Breast epithelium (tissue), 4 donors: ENCODE measurements at regions not wholly inside any gene's neighbourhood (a gene's known extent, or its start where the extent isn't known, plus 50 kb on each side); places are given as distances from the start of the nearest gene placed in this dataset.

Experiments
- DNase-seq, 2 donors: peaks; one replicate each; pipeline ENCODE4 v3.0.0-alpha.2; 2019; ENCODE audit warnings: low spot score in 2 of 2
- H3K27ac ChIP-seq, 2 donors: fragments of 200-600 bp; sonication (generic) in 1 of 2; one replicate each; pipeline ENCODE4 v1.5.1; 2016 to 2019; ENCODE audit warnings: mild to moderate bottlenecking in 1 of 2
- H3K27me3 ChIP-seq, 2 donors: fragments of 200-600 bp; sonication (generic) in 1 of 2; one replicate each; pipeline versions ENCODE4 v1.5.1 to v1.6.0; 2017 to 2019; ENCODE audit warnings: control low read depth in 1 of 2, mild to moderate bottlenecking in 1 of 2
- H3K36me3 ChIP-seq: fragments of 200-600 bp; one replicate; pipeline ENCODE4 v1.5.1; 2019
- H3K4me1 ChIP-seq, 2 donors: fragments of 200-600 bp; sonication (generic); one replicate each; pipeline ENCODE4 v1.5.1; 2016 to 2019; ENCODE audit warnings: control low read depth in 1 of 2
- H3K4me3 ChIP-seq, 3 donors: fragments of 200-600 bp; sonication (generic); 1 replicate in 2 of 3; 2 replicates in 1 of 3; pipeline ENCODE4 v1.5.1; 2016 to 2019; ENCODE audit warnings: mild to moderate bottlenecking in 3 of 3, moderate library complexity in 2 of 3
- H3K9me3 ChIP-seq, 2 donors: fragments of 200-600 bp; sonication (generic) in 1 of 2; one replicate each; pipeline ENCODE4 v1.5.1; 2016 to 2019; ENCODE audit warnings: control low read depth in 1 of 2
- POLR2A ChIP-seq: fragments of 450-650 bp; IDR thresholded peaks from one replicate; pipeline ENCODE4 v1.6.1; 2016; ENCODE audit warnings: antibody characterized with exemption, mild to moderate bottlenecking, moderate library complexity
- POLR2AphosphoS5 ChIP-seq, 3 donors: sonication (generic); formaldehyde crosslinking; IDR thresholded peaks; one replicate each; pipeline ENCODE4 v1.6.1; 2017; ENCODE audit warnings: antibody characterized with exemption in 3 of 3
- intact Hi-C: fragments of 100-400 bp; cut with DNase I; formaldehyde crosslinking; loops from one replicate; pipeline ENCODE4 v1.15.1; 2023; ENCODE audit warnings: low total_unique reads
- TF ChIP-seq, protein P1 (sequence below), 3 donors: fragments of 450-650 bp; IDR thresholded peaks; one replicate each; pipeline ENCODE4 v1.5.1; 2016 to 2017; ENCODE audit warnings: antibody characterized with exemption in 3 of 3, mild to moderate bottlenecking in 3 of 3, moderate library complexity in 3 of 3

DNA sequence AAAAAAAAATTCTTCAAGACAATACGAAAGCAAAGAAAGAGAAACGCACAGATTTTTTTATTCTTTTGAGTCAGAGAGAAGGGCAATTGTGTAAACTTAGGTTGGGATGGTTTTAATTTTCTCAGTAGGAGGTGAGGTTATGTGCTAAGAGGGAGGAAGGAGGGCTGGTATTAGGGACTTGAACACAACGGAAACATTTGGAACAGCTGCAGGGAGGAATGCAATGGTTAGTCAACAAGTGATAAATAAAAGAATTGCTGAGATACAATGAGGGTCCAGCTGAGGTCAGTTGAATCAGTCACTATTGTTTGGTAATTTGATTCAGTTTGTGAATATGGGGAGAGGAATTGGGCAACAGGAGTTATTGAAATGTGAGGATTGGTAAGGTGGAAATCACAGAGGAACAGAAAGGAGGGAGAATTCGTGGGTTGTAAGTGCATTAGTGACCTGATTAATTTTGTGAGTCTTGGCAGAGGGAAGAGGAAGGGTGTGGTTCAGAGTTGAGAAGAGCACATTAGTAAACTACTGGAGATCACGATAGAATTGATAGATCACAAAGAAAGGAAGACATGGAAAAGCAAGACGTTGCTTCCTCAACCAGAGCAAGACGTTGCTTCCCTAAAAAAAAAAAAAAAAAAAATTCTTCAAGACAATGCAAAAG lies 499.5 kb upstream of the SPRY2 start:
- no peaks in the 10 kb centered on the region for H3K27me3 ChIP-seq
- TF ChIP-seq, protein P1, sequence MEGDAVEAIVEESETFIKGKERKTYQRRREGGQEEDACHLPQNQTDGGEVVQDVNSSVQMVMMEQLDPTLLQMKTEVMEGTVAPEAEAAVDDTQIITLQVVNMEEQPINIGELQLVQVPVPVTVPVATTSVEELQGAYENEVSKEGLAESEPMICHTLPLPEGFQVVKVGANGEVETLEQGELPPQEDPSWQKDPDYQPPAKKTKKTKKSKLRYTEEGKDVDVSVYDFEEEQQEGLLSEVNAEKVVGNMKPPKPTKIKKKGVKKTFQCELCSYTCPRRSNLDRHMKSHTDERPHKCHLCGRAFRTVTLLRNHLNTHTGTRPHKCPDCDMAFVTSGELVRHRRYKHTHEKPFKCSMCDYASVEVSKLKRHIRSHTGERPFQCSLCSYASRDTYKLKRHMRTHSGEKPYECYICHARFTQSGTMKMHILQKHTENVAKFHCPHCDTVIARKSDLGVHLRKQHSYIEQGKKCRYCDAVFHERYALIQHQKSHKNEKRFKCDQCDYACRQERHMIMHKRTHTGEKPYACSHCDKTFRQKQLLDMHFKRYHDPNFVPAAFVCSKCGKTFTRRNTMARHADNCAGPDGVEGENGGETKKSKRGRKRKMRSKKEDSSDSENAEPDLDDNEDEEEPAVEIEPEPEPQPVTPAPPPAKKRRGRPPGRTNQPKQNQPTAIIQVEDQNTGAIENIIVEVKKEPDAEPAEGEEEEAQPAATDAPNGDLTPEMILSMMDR (IDR thresholded peaks at IDR 0.05): no peak
- TF ChIP-seq POLR2AphosphoS5 (IDR thresholded peaks at IDR 0.05) (peak in 1 of 3 donors; percentile 22), POLR2A (no peak)
- intact Hi-C loops: loop anchor here (5.0 kb wide), 1 partner anchor 673 kb away; no protein-coding TSS in a partner anchor
- no peak overlapping the region for H3K4me3 ChIP-seq
- no peak for DNase-seq
- H3K4me1 ChIP-seq: no peaks in the 10 kb centered on the region
- peaks cover 0 to 7% of the 10 kb centered on the region in 2 donors for H3K9me3 ChIP-seq
- H3K27ac ChIP-seq: no peak overlapping the region
- no peaks in the 10 kb centered on the region for H3K36me3 ChIP-seq

DNA sequence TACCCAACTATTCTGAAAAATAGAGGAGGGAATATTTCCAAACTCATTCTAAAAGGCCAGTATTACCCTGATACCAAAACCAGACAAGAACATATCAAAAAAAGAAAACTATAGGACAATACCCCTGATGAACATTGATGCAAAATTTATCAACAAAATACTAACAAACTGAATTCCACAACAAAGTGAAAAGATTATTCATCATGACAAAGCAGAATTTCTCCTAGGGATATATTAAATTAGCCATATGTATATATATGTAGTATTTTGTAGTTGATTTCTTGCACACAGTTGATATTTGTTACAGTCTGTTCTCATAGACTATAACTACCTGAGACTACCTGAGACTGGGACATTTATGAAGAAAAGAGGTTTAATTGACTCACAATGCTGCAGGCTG lies 495.0 kb upstream of the SPRY2 start:
- Histone ChIP-seq H3K36me3 (no peaks in the 10 kb centered on the region), H3K4me1 (no peaks in the 10 kb centered on the region), H3K27me3 (no peaks in the 10 kb centered on the region), H3K27ac (no peak overlapping the region), H3K4me3 (no peak overlapping the region), H3K9me3 (peaks cover 12 to 17% of the 10 kb centered on the region in 2 donors)
- intact Hi-C loops: no loop called here
- no peak for DNase-seq
- TF ChIP-seq, protein P1 (IDR thresholded peaks at IDR 0.05): no peak
- TF ChIP-seq POLR2AphosphoS5 (IDR thresholded peaks at IDR 0.05) (no peak), POLR2A (no peak)

DNA sequence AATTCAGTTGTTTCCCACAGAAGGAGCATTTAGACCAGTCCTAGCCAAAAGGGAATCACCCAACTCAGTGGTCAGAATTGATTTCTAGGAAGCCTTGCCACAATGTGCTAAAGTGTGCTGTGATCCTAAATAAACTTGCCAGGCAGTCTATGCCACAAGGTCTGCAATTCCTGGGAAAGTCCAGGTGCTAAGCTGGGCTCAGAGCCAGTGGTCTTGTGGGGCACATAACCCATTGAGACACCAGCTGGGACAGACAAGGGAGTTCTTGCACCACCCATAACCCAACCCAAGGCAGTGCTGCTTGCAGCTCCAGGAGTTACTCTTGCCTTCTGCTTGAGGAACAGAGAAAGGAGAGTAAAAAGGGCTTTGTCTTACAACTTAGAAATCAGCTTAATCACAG lies 489.5 kb upstream of the SPRY2 start:
- no peak overlapping the region for H3K27ac ChIP-seq
- H3K9me3 ChIP-seq: peaks cover 13 to 38% of the 10 kb centered on the region in 2 donors
- H3K36me3 ChIP-seq: no peaks in the 10 kb centered on the region
- no peaks in the 10 kb centered on the region for H3K27me3 ChIP-seq
- intact Hi-C loops: no loop called here
- H3K4me3 ChIP-seq: no peak overlapping the region
- H3K4me1 ChIP-seq: no peaks in the 10 kb centered on the region
- no peak for DNase-seq
- TF ChIP-seq, protein P1 (IDR thresholded peaks at IDR 0.05): no peak
- no peak for TF ChIP-seq POLR2A
- TF ChIP-seq POLR2AphosphoS5 (IDR thresholded peaks at IDR 0.05): no peak

DNA sequence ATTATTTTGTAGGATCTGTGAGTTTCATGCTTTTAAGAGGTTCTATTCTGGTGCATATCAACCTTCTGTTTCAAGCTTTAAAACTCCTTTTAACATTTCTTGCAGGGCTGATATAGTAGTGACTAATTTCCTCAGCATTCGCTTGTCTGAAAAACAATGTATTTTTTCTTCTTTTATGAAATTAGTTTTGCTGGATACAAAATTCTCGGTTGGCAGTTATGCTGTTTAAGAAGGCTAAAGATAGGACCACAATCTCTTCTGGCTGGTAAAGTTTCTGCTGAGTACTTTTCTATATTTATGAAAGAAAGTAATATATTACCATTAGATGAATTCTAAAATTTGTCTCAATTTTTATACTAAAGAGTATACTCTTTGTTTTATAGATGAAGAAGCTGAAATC lies 487.8 kb upstream of the SPRY2 start:
- Histone ChIP-seq H3K27me3 (no peaks in the 10 kb centered on the region), H3K4me1 (no peaks in the 10 kb centered on the region), H3K36me3 (no peaks in the 10 kb centered on the region), H3K27ac (no peak overlapping the region), H3K4me3 (no peak overlapping the region), H3K9me3 (peaks cover 5 to 28% of the 10 kb centered on the region in 2 donors)
- intact Hi-C loops: no loop called here
- DNase-seq: no peak
- TF ChIP-seq POLR2AphosphoS5 (IDR thresholded peaks at IDR 0.05): no peak
- no peak for TF ChIP-seq POLR2A
- TF ChIP-seq, protein P1 (IDR thresholded peaks at IDR 0.05): no peak

DNA sequence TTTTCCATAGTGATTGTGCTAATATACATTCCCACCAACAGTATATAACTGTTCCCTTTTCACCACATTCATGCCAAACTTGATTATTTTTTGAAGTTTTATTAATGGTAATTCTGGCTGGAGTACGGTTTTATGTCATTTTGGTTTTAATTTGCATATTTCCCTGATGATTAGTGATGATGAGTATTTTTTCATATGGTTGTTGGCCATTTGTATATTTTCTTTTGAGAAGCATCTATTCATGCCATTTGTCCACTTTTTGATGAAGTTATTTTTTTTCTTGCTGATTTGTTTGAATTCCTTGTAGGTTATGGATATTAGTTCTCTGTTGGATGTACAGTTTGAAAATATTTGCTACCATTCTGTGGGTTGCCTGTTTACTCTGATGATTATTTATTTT lies 484.4 kb upstream of the SPRY2 start:
- H3K27me3 ChIP-seq: no peaks in the 10 kb centered on the region
- no peaks in the 10 kb centered on the region for H3K4me1 ChIP-seq
- no peak overlapping the region for H3K27ac ChIP-seq
- H3K4me3 ChIP-seq: no peak overlapping the region
- TF ChIP-seq POLR2A (no peak), POLR2AphosphoS5 (IDR thresholded peaks at IDR 0.05) (no peak)
- TF ChIP-seq, protein P1 (IDR thresholded peaks at IDR 0.05): no peak
- H3K9me3 ChIP-seq: peaks cover 4 to 26% of the 10 kb centered on the region in 2 donors
- H3K36me3 ChIP-seq: no peaks in the 10 kb centered on the region
- intact Hi-C loops: no loop called here
- DNase-seq: no peak
